GM18867 (cell line): ENCODE measurements at regions not wholly inside any gene's neighbourhood (a gene's known extent, or its start where the extent isn't known, plus 50 kb on each side); places are given as distances from the start of the nearest gene placed in this dataset.
"Not testable (repeated sequence)": the region's sequence is repeated elsewhere in the genome, so short reads cannot be mapped to it uniquely, and the experiment has no call there.

ENCODE experiments used
- ATAC-seq: cut with Tn5 transposase; IDR thresholded peaks from one replicate; pipeline ENCODE4 v1.9.1; 2021; ENCODE audit warnings: mild to moderate bottlenecking, moderate library complexity; ENCODE audit not compliant: unreplicated experiment

DNA sequence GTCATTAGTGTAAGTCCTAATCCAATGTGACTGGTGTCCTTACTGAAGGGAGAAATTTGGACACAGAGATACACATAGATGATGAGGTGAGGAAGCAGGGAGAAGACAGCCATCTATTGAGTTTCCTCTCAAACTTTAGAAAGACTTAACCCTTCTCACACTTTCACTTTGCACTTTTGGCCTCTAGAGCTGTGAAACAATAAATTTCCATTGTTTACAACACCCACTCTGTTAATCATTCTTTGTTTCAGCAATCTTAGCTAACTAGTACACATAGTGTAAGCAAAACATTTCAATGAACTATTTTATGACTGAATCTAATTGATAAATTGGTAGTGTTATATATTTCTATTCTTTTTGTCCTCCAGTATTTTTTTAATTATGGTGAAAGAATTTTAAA lies 1092.8 kb upstream of the POT1 start:
- no peak for ATAC-seq

DNA sequence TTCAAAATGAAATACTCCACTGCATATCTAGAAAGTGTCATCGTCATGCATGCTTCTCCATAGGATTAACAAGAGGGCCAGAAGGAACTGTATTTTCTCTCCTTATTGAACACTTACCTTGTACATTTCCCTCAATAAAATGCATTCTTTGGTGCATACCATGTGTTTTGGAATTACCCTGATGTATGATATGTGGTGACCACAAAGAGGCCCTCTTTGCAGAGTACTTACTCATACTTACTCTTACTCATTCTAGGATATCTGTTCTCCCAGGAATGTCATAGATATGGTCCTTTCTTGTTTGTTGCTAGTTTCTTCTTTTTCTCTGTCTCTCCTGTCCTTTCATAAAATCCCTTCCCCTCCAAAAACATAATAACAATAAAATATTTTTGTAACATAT lies 1087.1 kb upstream of the POT1 start:
- ATAC-seq = no peak

DNA sequence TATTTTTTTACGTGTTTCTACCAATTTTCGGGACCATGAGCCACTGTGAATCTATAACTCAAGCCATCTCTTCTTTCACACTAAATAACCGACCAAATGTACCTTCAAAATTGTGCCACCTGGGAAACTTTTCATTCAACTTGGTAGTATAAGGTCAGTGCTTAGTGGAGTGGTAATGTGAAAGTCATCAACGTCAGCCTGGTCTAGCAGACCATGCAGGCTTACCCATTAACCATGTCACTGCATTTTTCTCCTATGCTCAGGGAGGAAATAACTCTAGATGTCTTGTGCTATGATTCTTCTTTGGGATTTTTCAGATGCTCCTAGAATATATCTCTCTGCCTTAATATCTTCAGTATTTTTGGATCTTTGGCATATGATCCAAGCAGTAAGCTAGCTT lies 1075.4 kb upstream of the POT1 start:
- ATAC-seq = no peak

DNA sequence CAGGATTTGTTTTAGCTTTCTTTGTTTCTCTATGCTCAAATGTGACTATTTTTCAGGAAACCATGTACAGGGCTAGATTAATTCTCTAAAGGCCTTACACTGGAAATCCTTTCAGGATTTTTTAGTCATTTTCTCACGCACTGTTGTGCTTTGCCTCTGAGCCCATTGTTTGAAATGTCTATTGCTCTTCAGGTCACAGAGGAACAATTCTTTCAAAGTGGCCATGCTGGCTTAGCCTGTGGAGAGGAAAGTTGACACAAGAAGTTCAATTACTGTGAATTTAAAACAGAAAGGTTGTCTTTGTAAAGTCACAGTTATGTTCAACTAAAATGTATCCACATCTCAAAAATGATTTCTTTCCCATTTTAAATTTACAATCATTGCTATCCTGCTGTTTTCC lies 1071.7 kb upstream of the POT1 start:
- no peak for ATAC-seq

DNA sequence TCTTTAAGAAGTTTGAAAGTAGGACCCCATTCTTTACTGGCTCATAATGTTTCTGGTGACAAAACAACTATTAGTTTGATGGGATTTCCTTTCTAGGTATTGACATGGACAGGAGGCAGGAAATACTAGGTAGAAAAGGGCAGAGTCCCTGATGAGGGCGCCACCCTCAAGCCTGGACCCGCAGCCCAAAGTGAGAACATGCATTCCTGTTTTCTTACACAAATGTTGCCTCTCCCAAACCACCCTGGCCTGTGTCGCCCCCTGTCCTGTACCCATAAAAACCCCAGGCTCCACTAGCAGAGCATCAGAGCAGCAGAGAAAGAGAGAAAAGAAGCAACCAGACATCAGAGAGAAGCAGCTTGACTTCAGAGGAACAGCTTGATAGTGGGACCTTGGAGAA lies 1055.2 kb upstream of the POT1 start:
- ATAC-seq = no peak

DNA sequence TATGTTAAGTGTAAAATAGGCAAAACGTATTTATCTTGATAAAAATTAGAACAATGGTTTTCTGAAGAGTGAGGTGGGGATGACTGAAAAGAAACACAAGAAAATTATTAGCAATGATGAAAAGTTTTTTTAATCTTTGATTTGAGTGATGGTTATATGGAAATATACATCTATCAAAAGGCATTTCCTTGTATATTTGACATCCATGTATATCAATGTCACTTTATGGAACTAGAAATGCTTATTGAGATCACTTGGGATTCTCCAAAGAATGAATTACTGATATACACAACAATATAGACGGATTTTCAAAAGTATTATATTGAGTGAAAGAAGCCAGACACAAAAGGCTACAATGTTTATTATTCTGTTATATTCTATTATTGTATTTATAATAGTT lies 1042.0 kb upstream of the POT1 start:
- no peak for ATAC-seq

DNA sequence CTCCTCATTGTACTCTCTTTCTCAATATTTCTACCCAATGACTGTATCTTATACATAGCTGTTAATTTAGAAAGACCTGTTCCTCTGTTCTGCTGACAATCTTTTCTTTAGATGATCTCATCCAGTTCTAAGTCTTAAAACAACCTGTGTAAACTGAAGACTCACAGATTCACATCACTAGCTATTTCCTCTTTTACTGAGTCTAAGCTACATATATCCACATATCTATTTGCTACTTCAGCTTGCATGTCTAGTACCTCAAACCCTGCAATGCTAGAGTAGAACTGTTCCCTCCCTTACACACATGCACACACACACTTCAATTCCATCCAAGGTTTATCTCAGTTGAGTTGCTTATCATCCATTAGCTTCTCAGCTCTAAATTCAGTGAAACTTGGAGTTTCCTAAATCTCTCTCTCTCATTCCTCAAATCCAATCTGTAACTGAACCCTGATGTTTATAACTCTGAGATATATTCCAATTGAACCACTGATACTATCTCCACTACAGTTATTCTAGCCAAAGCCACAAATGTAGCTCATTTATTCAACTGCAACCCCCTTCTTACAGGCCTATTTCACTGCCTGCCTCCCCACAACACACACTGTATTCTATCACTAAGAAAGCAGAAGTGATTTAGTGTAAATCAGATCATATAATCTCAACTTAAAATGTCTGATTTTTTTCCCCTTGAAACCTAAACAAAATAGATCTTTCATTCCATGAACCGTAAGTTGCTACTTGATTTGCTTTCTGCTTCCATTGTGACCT lies 1036.8 kb upstream of the POT1 start:
- no peak for ATAC-seq

DNA sequence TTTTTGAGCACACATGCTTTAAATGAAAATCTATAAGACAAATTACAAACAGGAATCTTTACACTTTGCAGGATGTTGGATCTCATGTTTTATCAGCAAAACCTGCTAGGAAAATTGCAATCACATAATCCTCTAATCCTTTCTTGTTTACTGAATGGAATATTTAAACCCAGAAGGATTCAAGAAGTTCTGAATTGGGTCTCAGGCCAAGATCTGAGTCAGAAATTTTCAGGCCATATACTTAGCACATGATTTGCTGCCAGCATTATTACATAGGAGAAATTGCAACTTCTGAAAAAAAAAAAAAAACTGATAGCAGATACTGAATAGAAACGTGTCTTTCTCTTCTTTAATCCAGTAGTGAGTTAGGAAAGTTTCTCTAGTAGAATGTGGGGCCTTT lies 1005.3 kb upstream of the POT1 start:
- no peak for ATAC-seq

DNA sequence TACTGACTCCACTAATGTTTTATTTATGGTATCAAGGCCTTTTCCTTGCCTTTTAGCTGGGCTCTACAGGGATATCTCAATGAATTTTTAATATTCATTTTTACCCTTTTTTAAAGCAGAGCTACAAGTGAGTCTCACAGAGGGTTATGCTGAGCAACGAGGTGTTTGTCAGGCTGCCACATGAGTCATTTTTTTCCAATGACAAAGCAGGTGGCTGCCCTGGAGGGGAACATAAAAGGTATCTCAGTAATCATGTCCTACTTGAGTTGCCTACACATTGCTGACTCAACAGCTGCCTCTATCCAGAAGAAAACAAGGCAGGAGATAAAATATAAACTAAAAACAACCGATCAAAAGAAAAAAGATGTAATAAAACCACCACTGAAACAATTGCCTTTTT lies 1004.9 kb upstream of the POT1 start:
- no peak for ATAC-seq

DNA sequence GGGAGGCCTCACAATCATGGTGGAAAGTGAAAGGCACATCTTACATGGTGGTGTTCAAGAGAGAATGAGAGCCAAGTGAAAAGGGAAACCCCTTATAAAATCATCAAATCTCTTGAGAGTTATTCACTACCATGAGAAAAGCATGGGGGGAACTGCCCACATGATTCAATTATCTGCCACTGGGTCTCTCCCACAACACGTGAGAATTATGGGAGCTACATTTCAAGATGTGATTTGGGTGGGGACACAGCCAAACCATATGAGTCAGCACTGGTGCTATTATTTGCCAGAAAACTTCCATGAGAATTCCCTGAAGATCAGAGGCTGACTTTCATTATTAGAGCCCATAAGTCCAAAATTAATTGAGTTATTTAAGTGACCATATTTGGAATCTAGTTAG lies 1001.2 kb upstream of the POT1 start:
- ATAC-seq = no peak

DNA sequence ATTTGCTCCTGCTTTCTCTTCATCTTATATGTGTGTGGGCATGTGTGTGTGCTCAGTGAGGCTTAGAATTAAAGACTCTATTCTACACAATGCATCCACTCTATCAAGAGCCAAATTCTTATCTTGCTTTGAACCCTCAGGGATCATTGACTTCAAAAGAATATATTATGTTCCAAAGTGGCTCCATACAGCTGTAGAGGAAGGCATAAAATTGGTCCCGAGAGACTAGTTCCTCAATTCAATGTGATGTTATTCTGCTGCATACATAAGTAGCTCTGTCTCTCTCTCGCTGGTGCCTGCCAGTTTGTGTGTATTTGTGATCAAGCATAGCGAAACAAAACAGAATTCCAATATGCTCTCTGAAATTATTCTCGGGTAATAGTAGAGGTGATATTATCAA lies 997.9 kb upstream of the POT1 start:
- ATAC-seq = no peak

DNA sequence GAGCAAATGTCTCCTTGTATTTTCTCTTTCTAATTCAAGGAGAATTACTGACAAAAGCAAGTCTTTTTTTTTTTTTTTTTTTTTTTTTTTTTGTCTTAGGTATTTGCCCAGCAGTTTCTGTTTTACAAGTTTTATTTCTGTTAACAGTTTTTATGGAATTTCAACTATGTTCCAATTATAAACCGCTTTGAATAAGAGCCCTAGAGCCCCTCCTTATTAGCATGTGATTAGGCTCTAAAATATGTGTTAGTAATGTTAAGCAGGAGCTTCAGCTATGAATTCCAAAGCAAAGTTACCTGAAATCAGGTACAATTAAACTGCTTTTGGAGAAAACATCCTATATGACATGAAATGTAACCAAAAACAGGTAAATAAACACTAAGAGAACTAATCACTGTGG lies 997.0 kb upstream of the POT1 start:
- ATAC-seq = no peak

DNA sequence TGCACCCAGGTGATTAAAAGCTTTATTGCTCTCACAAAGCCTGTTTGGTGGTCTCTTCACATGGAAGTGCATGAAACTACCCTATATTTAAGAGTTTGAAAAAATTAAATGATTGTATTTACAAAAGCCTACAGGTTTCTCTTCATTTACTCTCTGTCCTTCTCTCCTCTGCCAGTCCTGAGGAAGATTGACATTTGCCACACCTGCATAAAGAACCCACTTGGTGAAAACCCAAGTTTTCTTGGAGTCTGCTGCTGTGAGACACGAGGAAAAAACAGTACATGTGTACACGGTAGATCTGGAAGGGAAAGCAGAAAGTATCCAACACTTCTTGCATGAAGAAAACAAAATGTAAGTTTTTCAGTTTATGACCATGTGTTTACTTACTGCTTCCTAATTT lies 994.4 kb upstream of the POT1 start:
- ATAC-seq = no peak

DNA sequence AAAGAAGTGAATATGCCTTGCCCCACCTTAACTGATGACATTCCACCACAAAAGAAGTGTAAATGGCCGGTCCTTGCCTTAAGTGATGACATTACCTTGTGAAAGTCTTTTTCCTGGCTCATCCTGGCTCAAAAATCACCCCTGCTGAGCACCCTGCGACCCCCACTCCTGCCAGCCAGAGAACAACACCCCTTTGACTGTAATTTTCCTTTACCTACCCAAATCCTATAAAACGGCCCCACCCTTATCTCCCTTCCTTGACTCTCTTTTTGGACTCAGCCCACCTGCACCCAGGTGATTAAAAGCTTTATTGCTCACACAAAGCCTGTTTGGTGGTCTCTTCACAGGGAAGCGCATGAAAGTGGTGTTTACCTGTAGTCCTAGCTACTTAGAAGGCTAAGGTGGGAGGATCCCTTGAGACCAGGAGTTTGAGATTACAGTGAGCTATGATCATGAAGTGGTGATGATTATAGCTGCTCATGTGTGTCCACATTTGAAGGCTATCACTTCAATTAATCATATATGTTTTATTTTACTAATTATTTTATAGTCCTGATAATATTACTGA lies 985.8 kb upstream of the POT1 start:
- not testable (repeated sequence) for ATAC-seq

DNA sequence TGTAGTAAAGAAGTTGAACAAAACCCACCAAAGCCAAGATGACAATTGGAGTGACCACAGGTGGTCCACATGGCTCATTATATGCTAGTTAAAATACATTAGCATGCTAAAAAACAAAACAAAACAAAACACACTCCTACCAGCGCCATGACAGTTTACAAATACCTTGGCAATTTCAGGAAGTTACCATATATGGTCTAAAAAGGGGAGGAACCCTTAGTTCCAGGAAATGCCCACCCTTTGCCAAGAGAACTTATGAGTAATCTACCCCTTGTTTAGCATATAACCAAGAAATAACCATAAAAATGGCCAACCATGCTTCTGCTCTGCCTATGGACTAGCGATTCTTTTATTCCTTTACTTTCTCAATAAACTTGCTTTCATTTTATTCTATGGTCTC lies 979.1 kb upstream of the POT1 start:
- ATAC-seq = no peak

DNA sequence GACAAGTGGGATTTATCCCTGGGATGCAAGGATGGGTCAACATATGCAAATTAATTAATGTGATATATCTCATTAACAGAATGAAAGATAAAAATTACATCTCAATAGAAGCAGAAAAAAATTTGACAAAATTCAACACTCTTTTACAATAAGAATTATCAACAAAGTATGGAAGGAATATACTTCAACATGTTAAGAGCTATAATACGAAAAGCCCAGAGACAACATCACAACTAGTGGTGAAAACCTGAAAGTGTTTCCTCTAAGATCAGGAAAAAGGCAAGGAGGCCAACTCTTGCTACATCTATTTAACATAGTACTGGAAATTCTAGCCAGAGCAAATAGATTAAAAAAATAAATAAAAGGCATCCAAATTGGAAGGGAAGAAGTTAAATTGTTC lies 970.0 kb upstream of the POT1 start:
- no peak for ATAC-seq

DNA sequence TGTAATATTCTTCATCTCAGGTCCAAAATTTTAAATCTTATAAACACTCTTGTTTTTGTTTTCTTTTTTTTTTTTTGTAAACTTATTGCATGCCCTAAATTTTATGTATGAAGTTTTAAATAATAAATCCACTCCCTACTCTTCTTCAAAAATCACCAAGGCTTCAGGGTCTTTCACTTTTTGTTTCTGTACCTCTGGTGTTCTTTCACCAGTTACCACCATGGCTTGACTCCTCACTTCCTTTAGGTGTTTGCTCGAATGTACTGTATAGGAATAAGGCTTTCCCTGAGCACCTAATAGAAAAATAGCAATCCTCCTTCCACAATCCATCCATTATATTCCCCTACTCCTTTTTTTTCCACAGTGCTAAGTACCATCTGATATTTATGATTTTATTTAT lies 962.8 kb upstream of the POT1 start:
- peak; percentile 58 for ATAC-seq

DNA sequence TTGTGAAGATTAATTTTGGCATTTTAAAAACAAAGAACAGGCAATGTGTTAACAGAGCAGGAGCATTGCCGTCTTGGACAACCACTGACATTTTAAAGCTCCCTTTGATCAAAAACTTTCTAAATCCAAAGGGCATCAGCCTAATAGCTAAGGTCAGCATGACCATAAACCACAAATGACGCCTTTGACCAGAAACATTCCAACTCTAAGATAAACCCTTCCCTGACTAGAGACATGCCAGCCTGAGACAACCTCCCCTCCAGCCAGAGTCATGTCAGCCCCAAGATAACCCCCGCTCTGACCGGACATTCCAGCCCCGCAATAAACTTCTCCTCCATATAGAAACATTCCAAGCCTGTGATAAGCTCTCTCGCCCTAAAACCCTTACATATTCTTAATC lies 949.4 kb upstream of the POT1 start:
- no peak for ATAC-seq

DNA sequence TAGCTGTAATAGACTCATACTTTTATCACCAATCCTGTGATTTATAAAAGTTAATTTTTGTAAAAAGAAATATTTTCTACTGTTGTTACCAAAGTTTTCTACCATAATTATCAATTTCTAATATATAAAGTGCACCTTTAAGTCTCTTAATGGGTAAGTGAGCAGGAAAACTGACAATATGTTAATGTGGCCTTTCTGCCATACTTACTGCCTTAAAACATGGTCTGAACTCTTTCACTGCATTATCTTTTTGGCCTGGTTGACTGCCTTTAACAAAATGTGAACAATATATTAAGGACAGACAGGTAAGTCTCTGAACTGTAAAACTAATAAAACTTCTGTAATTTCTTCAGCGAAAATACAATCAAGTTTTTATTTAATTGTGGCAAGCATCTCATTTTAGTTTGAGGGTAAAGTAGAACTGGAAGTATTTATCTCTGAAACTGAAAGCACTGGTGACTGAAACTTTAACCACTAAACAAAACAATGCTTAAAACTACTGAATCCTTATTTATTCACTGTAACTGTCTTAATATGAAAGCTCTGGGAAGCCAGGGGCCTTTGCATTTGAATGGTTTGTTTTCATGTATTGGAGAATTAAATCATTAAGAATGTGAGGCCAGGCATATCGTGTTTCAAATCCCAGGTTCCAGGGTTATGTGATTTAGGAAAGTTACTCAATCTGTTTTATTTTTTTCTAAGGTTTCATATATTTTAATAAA lies 948.8 kb upstream of the POT1 start:
- ATAC-seq = peak; percentile 90

DNA sequence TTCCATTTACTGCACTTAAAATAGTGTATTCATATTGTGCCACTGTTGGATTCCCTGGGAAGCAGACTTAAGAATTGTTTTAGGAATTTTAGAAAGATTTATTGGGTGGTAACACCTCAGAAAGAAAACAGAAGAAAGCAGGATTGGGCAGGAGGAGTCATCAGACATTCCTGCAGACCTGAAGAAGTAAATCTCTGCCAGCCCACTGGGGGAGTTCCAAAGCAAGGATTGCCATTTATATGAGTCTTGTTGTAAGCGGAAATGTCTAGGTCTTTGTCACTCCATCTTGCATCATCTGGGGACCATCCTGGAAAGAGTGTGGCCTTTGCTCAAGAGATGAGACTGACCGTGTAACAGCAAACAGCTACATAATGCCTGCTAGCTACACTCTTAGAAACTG lies 947.6 kb upstream of the POT1 start:
- no peak for ATAC-seq

DNA sequence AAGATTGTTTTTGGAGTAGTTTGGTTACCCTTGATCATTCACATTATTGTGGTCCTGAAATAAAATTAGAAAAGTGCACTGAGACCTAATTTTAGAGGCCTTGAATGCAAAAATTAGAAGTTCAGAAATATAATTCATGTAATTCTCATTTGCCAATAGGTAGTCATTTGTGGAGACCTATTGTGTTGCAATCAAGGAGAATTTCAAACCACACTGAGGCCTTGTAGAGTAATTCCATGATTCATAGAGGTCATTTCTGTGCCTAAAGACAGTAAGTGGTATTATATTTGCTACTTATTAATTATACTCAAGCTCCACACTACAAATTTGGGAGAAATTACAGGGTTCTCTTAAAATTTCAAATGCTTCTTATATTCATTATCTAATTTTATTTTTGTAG lies 946.8 kb upstream of the POT1 start:
- no peak for ATAC-seq

DNA sequence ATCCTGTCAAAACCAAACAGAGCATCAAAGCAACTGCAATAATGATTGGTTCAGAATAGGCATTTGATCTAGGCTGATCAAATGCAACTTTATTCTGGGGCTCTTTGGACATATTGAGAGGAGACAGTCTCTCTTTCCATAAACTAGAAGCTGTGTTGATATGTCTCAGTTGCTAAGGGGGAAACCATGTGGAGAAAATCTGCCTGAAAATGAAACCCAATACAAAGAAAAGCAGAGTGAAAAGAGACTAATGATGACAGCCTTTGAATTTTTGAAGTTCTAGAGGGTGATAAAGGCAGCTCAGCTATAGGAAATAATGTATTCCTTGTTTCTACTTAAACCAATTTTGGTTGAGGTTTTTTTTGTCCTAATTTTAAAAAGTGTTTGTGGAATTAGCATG lies 941.8 kb upstream of the POT1 start:
- no peak for ATAC-seq
